ENCODE measurements at regions not wholly inside any gene's neighbourhood (a gene's known extent, or its start where the extent isn't known, plus 50 kb on each side); places are given as distances from the start of the nearest gene placed in this dataset.
"Not testable (repeated sequence)": the region's sequence is repeated elsewhere in the genome, so short reads cannot be mapped to it uniquely, and the experiment has no call there.

- ATAC-seq, result no peak
- intact Hi-C loops (cut with DNase I), result no loop called here
- no peak for DNase-seq
These were observed 197.3 kb upstream of the GADL1 start for GRCh38 chr3:31091748-31092147.

GRCh38 chr3:31092748-31093589 lies 198.5 kb upstream of the GADL1 start:
- DNase-seq, result peak; percentile 53
- intact Hi-C loops (cut with DNase I), result no loop called here
- ATAC-seq, result peak; percentile 53 to 81

- intact Hi-C loops (cut with DNase I), result no loop called here
- ATAC-seq (peak in 1 of 2 donors; percentile 47), DNase-seq (no peak)
These were observed 199.1 kb upstream of the GADL1 start for GRCh38 chr3:31093606-31094005.

- ATAC-seq (no peak), DNase-seq (no peak)
- intact Hi-C loops (cut with DNase I), result no loop called here
These were observed 199.6 kb upstream of the GADL1 start for GRCh38 chr3:31094048-31094447.

- ATAC-seq, result no peak
- intact Hi-C loops (cut with DNase I), result no loop called here
These were observed 200.8 kb upstream of the GADL1 start for GRCh38 chr3:31095255-31095654.

GRCh38 chr3:31096661-31097395 lies 202.4 kb upstream of the GADL1 start:
- intact Hi-C loops (cut with DNase I), result no loop called here
- no peak for ATAC-seq

More at GRCh38 chr3:31095255-31095654, 200.8 kb upstream of the GADL1 start:
- no peak for DNase-seq

GRCh38 chr3:31100519-31100918 lies 206.1 kb upstream of the GADL1 start:
- ATAC-seq (no peak), DNase-seq (no peak)
- intact Hi-C loops (cut with DNase I), result no loop called here

More at GRCh38 chr3:31096661-31097395, 202.4 kb upstream of the GADL1 start:
- DNase-seq, result no peak

- intact Hi-C loops (cut with DNase I); ATAC-seq; DNase-seq: not testable (repeated sequence)
These were observed 206.8 kb upstream of the GADL1 start for GRCh38 chr3:31101285-31101684.

GRCh38 chr3:31102196-31102879 lies 207.9 kb upstream of the GADL1 start:
- DNase-seq (no peak), ATAC-seq (no peak)
- intact Hi-C loops (cut with DNase I), result no loop called here

- ATAC-seq, result no peak
- intact Hi-C loops (cut with DNase I), result no loop called here
- DNase-seq, result no peak
These were observed 208.7 kb upstream of the GADL1 start for GRCh38 chr3:31103181-31103580.

GRCh38 chr3:31103623-31104180 lies 209.2 kb upstream of the GADL1 start:
- intact Hi-C loops (cut with DNase I), result no loop called here
- ATAC-seq (no peak), DNase-seq (no peak)

GRCh38 chr3:31105011-31105410 lies 210.6 kb upstream of the GADL1 start:
- ATAC-seq, result no peak
- DNase-seq, result no peak
- intact Hi-C loops (cut with DNase I), result no loop called here

GRCh38 chr3:31105438-31106077 lies 211.1 kb upstream of the GADL1 start:
- intact Hi-C loops (cut with DNase I), result no loop called here
- ATAC-seq, result peak in 1 of 2 donors; percentile 79
- DNase-seq, result no peak

- intact Hi-C loops (cut with DNase I), result no loop called here
- no peak for DNase-seq
- ATAC-seq, result peak in 1 of 2 donors; percentile 25
These were observed 211.7 kb upstream of the GADL1 start for GRCh38 chr3:31106204-31106603.

- intact Hi-C loops (cut with DNase I), result no loop called here
- DNase-seq (no peak), ATAC-seq (no peak)
These were observed 212.5 kb upstream of the GADL1 start for GRCh38 chr3:31106912-31107311.

GRCh38 chr3:31114929-31115283 lies 220.4 kb upstream of the GADL1 start:
- DNase-seq, result no peak
- no peak for ATAC-seq
- intact Hi-C loops (cut with DNase I), result no loop called here

GRCh38 chr3:31115531-31115930 lies 221.1 kb upstream of the GADL1 start:
- intact Hi-C loops (cut with DNase I); ATAC-seq; DNase-seq: not testable (repeated sequence)

- intact Hi-C loops (cut with DNase I), result no loop called here
- ATAC-seq, result no peak
- no peak for DNase-seq
These were observed 222.2 kb upstream of the GADL1 start for GRCh38 chr3:31116651-31117050.

- intact Hi-C loops (cut with DNase I), result no loop called here
- DNase-seq (no peak), ATAC-seq (no peak)
These were observed 223.4 kb upstream of the GADL1 start for GRCh38 chr3:31117854-31118253.
